Liver (tissue), 3 donors: ENCODE measurements at regions not wholly inside any gene's neighbourhood (a gene's known extent, or its start where the extent isn't known, plus 50 kb on each side); places are given as distances from the start of the nearest gene placed in this dataset.

Source experiments
- EGR1 ChIP-seq, 2 donors: IDR thresholded peaks; 2 replicates each; pipeline ENCODE4 v1.6.1; 2016 to 2018; ENCODE audit warnings: antibody characterized with exemption in 2 of 2, low read depth in 2 of 2
- JUND ChIP-seq, 2 donors: IDR thresholded peaks; 2 replicates each; pipeline ENCODE4 v1.6.1; 2016; ENCODE audit warnings: antibody characterized with exemption in 2 of 2
- RAD21 ChIP-seq, 2 donors: IDR thresholded peaks; 2 replicates each; pipeline ENCODE4 v1.6.1; 2016; ENCODE audit warnings: antibody characterized with exemption in 2 of 2, mild to moderate bottlenecking in 2 of 2
- YY1 ChIP-seq: IDR thresholded peaks from 2 replicates; pipeline ENCODE4 v1.6.1; 2016; ENCODE audit warnings: antibody characterized with exemption, mild to moderate bottlenecking
- TF ChIP-seq, protein P1 (sequence below): fragments of 150-350 bp; IDR thresholded peaks from 2 replicates; pipeline ENCODE4 v1.5.1; 2017; ENCODE audit warnings: improper control_type of control experiment, low read depth, low read length; ENCODE audit not compliant: missing input control
- TF ChIP-seq, protein P2 (sequence below): IDR thresholded peaks from 2 replicates; pipeline ENCODE4 v1.6.1; 2016; ENCODE audit warnings: antibody characterized with exemption
- TF ChIP-seq, protein P3 (sequence below): IDR thresholded peaks from 2 replicates; pipeline ENCODE4 v1.6.1; 2016; ENCODE audit warnings: antibody characterized with exemption, mild to moderate bottlenecking
- donor health status: healthy.
- donor health status: healthy.

DNA sequence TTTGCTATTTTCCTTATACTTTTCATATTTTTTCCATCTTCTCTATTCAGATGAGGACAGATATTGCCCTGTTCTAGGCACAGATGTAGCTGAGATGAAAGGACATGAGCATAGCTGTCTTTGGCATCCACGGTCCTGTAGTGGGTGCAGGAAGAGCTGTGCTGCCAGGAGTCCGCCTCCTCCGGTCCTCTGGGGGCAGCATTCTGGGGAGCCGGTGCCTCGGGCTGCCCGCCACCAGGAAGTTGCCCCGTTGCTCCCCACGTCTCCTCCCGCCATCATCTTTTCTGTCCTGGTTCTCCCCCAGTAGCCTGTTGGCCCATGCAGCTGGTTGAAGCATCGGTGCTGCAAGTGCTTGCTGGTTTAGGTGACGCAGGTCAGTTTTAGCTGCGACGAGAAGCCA, 170.0 kb upstream of the IRX4 start:
- TF ChIP-seq, protein P1, sequence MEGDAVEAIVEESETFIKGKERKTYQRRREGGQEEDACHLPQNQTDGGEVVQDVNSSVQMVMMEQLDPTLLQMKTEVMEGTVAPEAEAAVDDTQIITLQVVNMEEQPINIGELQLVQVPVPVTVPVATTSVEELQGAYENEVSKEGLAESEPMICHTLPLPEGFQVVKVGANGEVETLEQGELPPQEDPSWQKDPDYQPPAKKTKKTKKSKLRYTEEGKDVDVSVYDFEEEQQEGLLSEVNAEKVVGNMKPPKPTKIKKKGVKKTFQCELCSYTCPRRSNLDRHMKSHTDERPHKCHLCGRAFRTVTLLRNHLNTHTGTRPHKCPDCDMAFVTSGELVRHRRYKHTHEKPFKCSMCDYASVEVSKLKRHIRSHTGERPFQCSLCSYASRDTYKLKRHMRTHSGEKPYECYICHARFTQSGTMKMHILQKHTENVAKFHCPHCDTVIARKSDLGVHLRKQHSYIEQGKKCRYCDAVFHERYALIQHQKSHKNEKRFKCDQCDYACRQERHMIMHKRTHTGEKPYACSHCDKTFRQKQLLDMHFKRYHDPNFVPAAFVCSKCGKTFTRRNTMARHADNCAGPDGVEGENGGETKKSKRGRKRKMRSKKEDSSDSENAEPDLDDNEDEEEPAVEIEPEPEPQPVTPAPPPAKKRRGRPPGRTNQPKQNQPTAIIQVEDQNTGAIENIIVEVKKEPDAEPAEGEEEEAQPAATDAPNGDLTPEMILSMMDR = no peak
- TF ChIP-seq, protein P2, sequence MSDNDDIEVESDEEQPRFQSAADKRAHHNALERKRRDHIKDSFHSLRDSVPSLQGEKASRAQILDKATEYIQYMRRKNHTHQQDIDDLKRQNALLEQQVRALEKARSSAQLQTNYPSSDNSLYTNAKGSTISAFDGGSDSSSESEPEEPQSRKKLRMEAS = no peak
- TF ChIP-seq YY1 (no peak), RAD21 (IDR thresholded peaks at IDR 0.05) (no peak), EGR1 (IDR thresholded peaks at IDR 0.05; ENCODE audit: low read depth in 2 of 2) (no peak), JUND (IDR thresholded peaks at IDR 0.05) (no peak)
- TF ChIP-seq, protein P3, sequence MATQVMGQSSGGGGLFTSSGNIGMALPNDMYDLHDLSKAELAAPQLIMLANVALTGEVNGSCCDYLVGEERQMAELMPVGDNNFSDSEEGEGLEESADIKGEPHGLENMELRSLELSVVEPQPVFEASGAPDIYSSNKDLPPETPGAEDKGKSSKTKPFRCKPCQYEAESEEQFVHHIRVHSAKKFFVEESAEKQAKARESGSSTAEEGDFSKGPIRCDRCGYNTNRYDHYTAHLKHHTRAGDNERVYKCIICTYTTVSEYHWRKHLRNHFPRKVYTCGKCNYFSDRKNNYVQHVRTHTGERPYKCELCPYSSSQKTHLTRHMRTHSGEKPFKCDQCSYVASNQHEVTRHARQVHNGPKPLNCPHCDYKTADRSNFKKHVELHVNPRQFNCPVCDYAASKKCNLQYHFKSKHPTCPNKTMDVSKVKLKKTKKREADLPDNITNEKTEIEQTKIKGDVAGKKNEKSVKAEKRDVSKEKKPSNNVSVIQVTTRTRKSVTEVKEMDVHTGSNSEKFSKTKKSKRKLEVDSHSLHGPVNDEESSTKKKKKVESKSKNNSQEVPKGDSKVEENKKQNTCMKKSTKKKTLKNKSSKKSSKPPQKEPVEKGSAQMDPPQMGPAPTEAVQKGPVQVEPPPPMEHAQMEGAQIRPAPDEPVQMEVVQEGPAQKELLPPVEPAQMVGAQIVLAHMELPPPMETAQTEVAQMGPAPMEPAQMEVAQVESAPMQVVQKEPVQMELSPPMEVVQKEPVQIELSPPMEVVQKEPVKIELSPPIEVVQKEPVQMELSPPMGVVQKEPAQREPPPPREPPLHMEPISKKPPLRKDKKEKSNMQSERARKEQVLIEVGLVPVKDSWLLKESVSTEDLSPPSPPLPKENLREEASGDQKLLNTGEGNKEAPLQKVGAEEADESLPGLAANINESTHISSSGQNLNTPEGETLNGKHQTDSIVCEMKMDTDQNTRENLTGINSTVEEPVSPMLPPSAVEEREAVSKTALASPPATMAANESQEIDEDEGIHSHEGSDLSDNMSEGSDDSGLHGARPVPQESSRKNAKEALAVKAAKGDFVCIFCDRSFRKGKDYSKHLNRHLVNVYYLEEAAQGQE = no peak
